ENCODE measurements at regions not wholly inside any gene's neighbourhood (a gene's known extent, or its start where the extent isn't known, plus 50 kb on each side); places are given as distances from the start of the nearest gene placed in this dataset.

DNA sequence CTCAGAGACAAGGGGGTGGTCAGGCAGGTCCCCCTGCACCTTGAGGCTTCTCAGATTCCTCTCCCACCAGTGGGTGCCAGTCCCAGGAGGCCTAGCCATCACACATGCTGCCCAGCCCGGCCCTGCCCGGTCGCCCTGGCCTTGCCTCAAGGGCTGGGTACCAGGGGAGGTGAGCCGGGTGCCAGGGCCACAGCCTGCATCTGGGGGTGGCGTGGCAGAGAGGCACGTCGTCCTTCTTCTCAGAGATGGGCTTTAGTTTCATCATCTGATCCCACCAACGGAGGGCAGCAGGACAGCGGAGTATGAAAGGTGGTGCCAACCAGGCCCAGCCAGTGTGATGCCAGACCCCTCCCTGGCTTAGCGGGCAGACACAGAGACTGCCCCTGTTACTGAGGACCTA is 161.7 kb downstream of the TFCP2L1 start:
- Histone ChIP-seq H3K4me1 (no peaks in the 10 kb centered on the region), H3K4me2 (no peak overlapping the region), H3K27ac (no peak overlapping the region), H3K9me3 (no peaks in the 10 kb centered on the region), H3K4me3 (no peak overlapping the region)
- TF ChIP-seq, protein P1, sequence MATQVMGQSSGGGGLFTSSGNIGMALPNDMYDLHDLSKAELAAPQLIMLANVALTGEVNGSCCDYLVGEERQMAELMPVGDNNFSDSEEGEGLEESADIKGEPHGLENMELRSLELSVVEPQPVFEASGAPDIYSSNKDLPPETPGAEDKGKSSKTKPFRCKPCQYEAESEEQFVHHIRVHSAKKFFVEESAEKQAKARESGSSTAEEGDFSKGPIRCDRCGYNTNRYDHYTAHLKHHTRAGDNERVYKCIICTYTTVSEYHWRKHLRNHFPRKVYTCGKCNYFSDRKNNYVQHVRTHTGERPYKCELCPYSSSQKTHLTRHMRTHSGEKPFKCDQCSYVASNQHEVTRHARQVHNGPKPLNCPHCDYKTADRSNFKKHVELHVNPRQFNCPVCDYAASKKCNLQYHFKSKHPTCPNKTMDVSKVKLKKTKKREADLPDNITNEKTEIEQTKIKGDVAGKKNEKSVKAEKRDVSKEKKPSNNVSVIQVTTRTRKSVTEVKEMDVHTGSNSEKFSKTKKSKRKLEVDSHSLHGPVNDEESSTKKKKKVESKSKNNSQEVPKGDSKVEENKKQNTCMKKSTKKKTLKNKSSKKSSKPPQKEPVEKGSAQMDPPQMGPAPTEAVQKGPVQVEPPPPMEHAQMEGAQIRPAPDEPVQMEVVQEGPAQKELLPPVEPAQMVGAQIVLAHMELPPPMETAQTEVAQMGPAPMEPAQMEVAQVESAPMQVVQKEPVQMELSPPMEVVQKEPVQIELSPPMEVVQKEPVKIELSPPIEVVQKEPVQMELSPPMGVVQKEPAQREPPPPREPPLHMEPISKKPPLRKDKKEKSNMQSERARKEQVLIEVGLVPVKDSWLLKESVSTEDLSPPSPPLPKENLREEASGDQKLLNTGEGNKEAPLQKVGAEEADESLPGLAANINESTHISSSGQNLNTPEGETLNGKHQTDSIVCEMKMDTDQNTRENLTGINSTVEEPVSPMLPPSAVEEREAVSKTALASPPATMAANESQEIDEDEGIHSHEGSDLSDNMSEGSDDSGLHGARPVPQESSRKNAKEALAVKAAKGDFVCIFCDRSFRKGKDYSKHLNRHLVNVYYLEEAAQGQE (IDR thresholded peaks at IDR 0.05): no peak
- TF ChIP-seq EP300 (IDR thresholded peaks at IDR 0.05) (no peak), ZSCAN20 (CRISPR knock-in tag; IDR thresholded peaks at IDR 0.05) (no peak), JUN (IDR thresholded peaks at IDR 0.05) (no peak), ZC3H11A (IDR thresholded peaks at IDR 0.05) (no peak), EHF (CRISPR knock-in tag; IDR thresholded peaks at IDR 0.05) (no peak), JUNB (IDR thresholded peaks at IDR 0.05) (no peak), HOXB13 (CRISPR knock-in tag; IDR thresholded peaks at IDR 0.05; ENCODE audit: low read depth) (no peak)
- TF ChIP-seq, protein P2, sequence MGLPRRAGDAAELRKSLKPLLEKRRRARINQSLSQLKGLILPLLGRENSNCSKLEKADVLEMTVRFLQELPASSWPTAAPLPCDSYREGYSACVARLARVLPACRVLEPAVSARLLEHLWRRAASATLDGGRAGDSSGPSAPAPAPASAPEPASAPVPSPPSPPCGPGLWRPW (IDR thresholded peaks at IDR 0.05): no peak
- WGBS (ENCODE audit: missing lambda C conversion rate): 28% methylated on average over 4 of the region's 10 CpGs
- ChIA-PET CTCF (interaction anchor here (1.1 kb wide), 1 partner anchor 23 kb away, joined by 3 read pairs; no protein-coding TSS in a partner anchor), POLR2A (no interaction called here)
- no peak for ATAC-seq
- FAIRE-seq: no peak
- no peak for DNase-seq (ENCODE audit: low read depth in 1 of 2, low spot score in 1 of 2)

GRCh38 chr2:121124330-121124729 is 160.7 kb downstream of the TFCP2L1 start:
- CTCF ChIA-PET: interaction anchor here (1.1 kb wide), 1 partner anchor 24 kb away, joined by 3 read pairs; no protein-coding TSS in a partner anchor
- H3K4me2 ChIP-seq: no peak overlapping the region
- H3K9me3 ChIP-seq: no peaks in the 10 kb centered on the region
- ATAC-seq: peak in 1 of 2 experiments; percentile 23; a peak in 2 of 6 replicates
- POLR2A ChIA-PET: no interaction called here
- H3K4me3 ChIP-seq: no peak overlapping the region
- no peak overlapping the region for H3K27ac ChIP-seq
- no peak for FAIRE-seq
- TF ChIP-seq FOSL2 (IDR thresholded peaks at IDR 0.05) (no peak), FOSL2 (CRISPR knock-in tag; IDR thresholded peaks at IDR 0.05) (no peak), CBX8 (IDR thresholded peaks at IDR 0.05) (no peak), GATA3 (IDR thresholded peaks at IDR 0.05; ENCODE audit: borderline replicate concordance) (no peak), ZC3H11A (IDR thresholded peaks at IDR 0.05) (no peak)
- TF ChIP-seq, protein P3, sequence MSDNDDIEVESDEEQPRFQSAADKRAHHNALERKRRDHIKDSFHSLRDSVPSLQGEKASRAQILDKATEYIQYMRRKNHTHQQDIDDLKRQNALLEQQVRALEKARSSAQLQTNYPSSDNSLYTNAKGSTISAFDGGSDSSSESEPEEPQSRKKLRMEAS (IDR thresholded peaks at IDR 0.05): no peak
- no peaks in the 10 kb centered on the region for H3K4me1 ChIP-seq
- DNase-seq (ENCODE audit: low read depth in 1 of 2, low spot score in 1 of 2): no peak

DNA sequence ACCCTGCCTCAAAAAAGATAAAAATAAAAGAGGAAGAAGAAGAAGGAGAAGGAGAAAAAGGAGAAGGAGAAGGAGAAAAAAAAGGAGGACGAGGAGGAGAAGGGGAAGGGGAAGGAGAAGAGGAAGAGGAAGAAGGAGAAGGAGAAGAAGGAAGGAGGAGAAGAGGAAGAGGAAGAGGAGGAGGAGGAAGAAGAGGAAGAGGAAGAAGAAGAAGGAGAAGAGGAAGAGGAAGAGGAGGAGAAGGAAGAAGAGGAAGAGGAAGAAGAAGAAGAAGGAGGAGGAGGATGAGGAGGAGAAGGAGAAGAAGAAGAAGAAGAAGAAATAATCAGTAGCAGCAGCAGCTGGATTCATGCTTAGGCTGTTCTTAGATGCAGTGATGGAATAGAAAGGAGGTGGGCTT is 159.7 kb downstream of the TFCP2L1 start:
- no peak for DNase-seq (ENCODE audit: low read depth in 1 of 2, low spot score in 1 of 2)
- ChIA-PET CTCF (interaction anchor here (0.7 to 1.3 kb wide), 2 partner anchors 30 to 658 kb away, joined by 3 read pairs; no protein-coding TSS in a partner anchor), POLR2A (no interaction called here)
- no peak overlapping the region for H3K4me3 ChIP-seq
- TF ChIP-seq CBX8 (IDR thresholded peaks at IDR 0.05): no peak
- no peak for TF ChIP-seq NFE2L2 (conservative IDR thresholded peaks at IDR 0.05; ENCODE audit: low read length)
- no peak for TF ChIP-seq GATA3 (IDR thresholded peaks at IDR 0.05; ENCODE audit: borderline replicate concordance)
- no peaks in the 10 kb centered on the region for H3K4me1 ChIP-seq
- 9% methylated on average over 1 of the region's 1 CpG for WGBS (ENCODE audit: missing lambda C conversion rate)
- ATAC-seq: no peak
- no peaks in the 10 kb centered on the region for H3K9me3 ChIP-seq
- H3K27ac ChIP-seq: no peak overlapping the region
- H3K4me2 ChIP-seq: no peak overlapping the region
- FAIRE-seq: no peak

GRCh38 chr2:121128741-121129659 is 156.0 kb downstream of the TFCP2L1 start:
- ATAC-seq (peak; percentile 69 to 88; a peak in 5 of 6 replicates), FAIRE-seq (peak; percentile 85), DNase-seq (ENCODE audit: low read depth in 1 of 2, low spot score in 1 of 2) (peak; percentile 43 to 60)
- Histone ChIP-seq H3K9me3 (no peaks in the 10 kb centered on the region), H3K4me3 (no peak overlapping the region), H3K27ac (no peak overlapping the region), H3K4me1 (no peaks in the 10 kb centered on the region), H3K4me2 (no peak overlapping the region)
- POLR2A ChIA-PET: interaction anchor here (1.0 kb wide), 1 partner anchor 402 kb away, joined by 4 read pairs; the partner anchor contains the start of gene RNU4ATAC
- CTCF ChIA-PET: interaction anchor here (0.6 to 2.8 kb wide), 45 partner anchors 8 to 594 kb away, joined by 3 to 28 read pairs (median 4); no protein-coding TSS in a partner anchor
- 52% methylated on average over 12 of the region's 12 CpGs for WGBS (ENCODE audit: missing lambda C conversion rate)
- TF ChIP-seq HOXB5 (CRISPR knock-in tag; IDR thresholded peaks at IDR 0.05): no peak
- no peak for TF ChIP-seq JUN (IDR thresholded peaks at IDR 0.05)
- TF ChIP-seq SMC3 (IDR thresholded peaks at IDR 0.05): peak; percentile 43; the same call in 2 of the 3 replicates
- no peak for TF ChIP-seq NR3C1 (IDR thresholded peaks at IDR 0.05)
- peak; percentile 73 to 82 for TF ChIP-seq RAD21 (conservative IDR thresholded peaks at IDR 0.05 in 1 of 2, IDR thresholded peaks at IDR 0.05 in 1 of 2)
- TF ChIP-seq HOXA7 (CRISPR knock-in tag; IDR thresholded peaks at IDR 0.05): no peak
- TF ChIP-seq BHLHE40 (IDR thresholded peaks at IDR 0.05; ENCODE audit: low read depth, low read length): no peak
- TF ChIP-seq PBX3 (IDR thresholded peaks at IDR 0.05): no peak
- no peak for TF ChIP-seq RFX5 (IDR thresholded peaks at IDR 0.05)
- no peak for TF ChIP-seq SREBF2 (IDR thresholded peaks at IDR 0.05)
